GF-D8 (cell line): ENCODE measurements at regions not wholly inside any gene's neighbourhood (a gene's known extent, or its start where the extent isn't known, plus 50 kb on each side); places are given as distances from the start of the nearest gene placed in this dataset.

Experiments used
- DNase-seq: peaks from one replicate; lab custom pipeline; 2025; lab: John Stamatoyannopoulos, UW

GRCh38 chr20:23138682-23139081 is 52.6 kb upstream of the CD93 start:
- DNase-seq = no peak

GRCh38 chr20:23138226-23138625 is 52.1 kb upstream of the CD93 start:
- DNase-seq = no peak

GRCh38 chr20:23136893-23137745 is 51.0 kb upstream of the CD93 start:
- no peak for DNase-seq

- no peak for DNase-seq
These were observed 49.6 kb upstream of the CD93 start for GRCh38 chr20:23135449-23136420.
